ENCODE measurements at regions not wholly inside any gene's neighbourhood (a gene's known extent, or its start where the extent isn't known, plus 50 kb on each side); places are given as distances from the start of the nearest gene placed in this dataset.

DNA sequence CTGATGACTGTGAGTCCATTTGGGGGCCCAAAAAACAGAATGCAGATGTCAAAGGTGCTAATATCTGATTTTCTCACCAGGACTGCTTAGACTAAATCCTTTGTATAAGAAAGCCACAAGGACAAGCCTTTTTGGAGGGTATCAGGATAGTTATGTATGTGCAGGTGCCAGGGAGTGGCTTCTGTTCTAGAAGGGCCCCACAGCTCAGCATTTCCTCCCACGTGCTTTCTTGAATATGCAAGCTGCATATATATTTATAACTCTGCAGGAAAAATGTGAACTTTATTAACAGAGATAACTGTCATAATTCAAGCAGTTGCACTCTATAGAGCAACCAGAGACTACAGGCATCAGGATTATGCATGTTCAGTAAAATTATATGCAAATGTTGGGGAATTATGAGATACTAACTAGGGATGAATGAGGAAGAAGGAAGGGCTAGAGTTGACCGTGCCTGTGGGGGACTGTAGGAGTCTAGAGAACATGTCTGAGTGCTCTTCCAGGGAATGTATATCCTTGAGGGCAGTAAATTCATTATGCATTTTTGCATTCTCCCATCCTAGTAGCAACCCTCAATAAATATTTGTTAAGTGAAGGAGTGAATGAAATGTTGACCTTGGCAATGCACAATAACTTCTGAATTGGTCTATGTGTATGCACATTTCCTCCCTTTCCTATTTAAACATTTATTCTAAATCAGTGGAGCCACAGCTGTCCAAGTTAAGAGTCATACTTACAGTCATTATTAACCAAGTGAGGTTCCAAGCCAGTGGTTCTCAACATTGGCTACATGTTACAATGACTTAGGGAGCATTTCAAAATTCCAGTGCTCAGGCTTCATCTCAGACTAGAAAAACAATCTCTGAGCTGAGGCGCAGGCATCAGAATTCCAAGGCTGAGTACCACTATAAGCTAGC, 94.8 kb upstream of the ANKRD28 start:
- Mint-ChIP-seq H3K9me3 (ENCODE audit: insufficient read depth) (no peaks in the 10 kb centered on the region), H3K27me3 (no peaks in the 10 kb centered on the region), H3K27ac (no peak overlapping the region), H3K4me1 (peaks cover 3% of the 10 kb centered on the region), H3K4me3 (no peak overlapping the region)
- Histone ChIP-seq H3K27me3 (replicated peaks in 1 of 4; ENCODE audit: control extremely low read depth in 1 of 4, control insufficient read depth in 3 of 4, insufficient read depth in 4 of 4, low read length in 3 of 4) (no peaks in the 10 kb centered on the region), H4K20me1 (ENCODE audit: control insufficient read depth, insufficient read depth, low read length, poor library complexity, severe bottlenecking) (no peaks in the 10 kb centered on the region), H3K9me3 (ENCODE audit: control extremely low read depth in 1 of 3, control insufficient read depth in 2 of 3, insufficient read depth in 1 of 3, low read length in 2 of 3) (peaks cover 0 to 3% (median 3%) of the 10 kb centered on the region in 3 donors), H3K36me3 (replicated peaks in 1 of 2; ENCODE audit: control extremely low read depth in 1 of 2, control insufficient read depth in 1 of 2, extremely low read depth in 1 of 2, insufficient read depth in 2 of 2, low read length in 1 of 2) (no peaks in the 10 kb centered on the region), H3K4me1 (ENCODE audit: control insufficient read depth in 2 of 2, insufficient read depth in 2 of 2, low read length in 2 of 2) (no peaks in the 10 kb centered on the region), H3K4me3 (ENCODE audit: control extremely low read depth in 1 of 5, extremely low read depth in 1 of 5, insufficient read depth in 1 of 5, low read depth in 2 of 5, low read length in 4 of 5) (no peak overlapping the region), H3K9ac (ENCODE audit: low read length) (no peak overlapping the region), H3K27ac (ENCODE audit: low read length in 2 of 2) (no peak overlapping the region), H3K4me2 (replicated peaks; ENCODE audit: low read depth, low read length, poor library complexity, severe bottlenecking) (no peak overlapping the region), H2AFZ (ENCODE audit: insufficient read depth, low read depth, low read length, poor library complexity, severe bottlenecking) (no peak overlapping the region), H3K79me2 (ENCODE audit: control insufficient read depth, insufficient read depth, low read length) (no peaks in the 10 kb centered on the region)
- 100% methylated on average over 1 of the region's 3 CpGs for WGBS (ENCODE audit: insufficient coverage)
- no peak for ATAC-seq (ENCODE audit: low read depth)
- TF ChIP-seq CTCF (IDR thresholded peaks at IDR 0.05) (no peak), EZH2 (IDR thresholded peaks at IDR 0.05; ENCODE audit: borderline replicate concordance, insufficient read depth, low read depth, low read length, poor library complexity, severe bottlenecking) (no peak)
- ChIA-PET CTCF (no interaction called here), POLR2A (no interaction called here)
- DNase-seq, result no peak
- intact Hi-C loops (cut with micrococcal nuclease), result no loop called here

DNA sequence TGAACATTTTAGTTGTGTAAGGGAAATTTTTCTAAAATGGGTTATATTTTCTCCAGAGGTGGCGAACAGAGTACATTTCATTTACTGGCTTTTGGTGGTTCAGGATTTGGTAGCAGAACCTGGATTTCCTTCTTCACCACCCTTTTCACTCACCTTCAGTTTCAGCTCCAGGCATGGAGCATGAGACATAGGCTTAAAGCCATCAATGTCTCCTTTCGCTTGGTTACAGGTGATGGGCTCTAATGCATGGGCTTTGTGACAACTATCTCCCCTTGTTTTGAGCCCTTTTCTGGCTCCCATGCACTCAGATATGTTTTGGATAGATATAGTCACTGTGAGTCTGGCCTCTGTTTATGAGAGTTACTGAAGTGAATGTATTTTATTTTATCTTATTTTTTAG, 96.6 kb upstream of the ANKRD28 start:
- H3K4me3 ChIP-seq (ENCODE audit: control extremely low read depth in 1 of 5, extremely low read depth in 1 of 5, insufficient read depth in 1 of 5, low read depth in 2 of 5, low read length in 4 of 5), result no peak overlapping the region
- H3K9me3 Mint-ChIP-seq (ENCODE audit: insufficient read depth), result no peaks in the 10 kb centered on the region
- CTCF ChIA-PET, result no interaction called here

More for the DNA sequence above, 96.6 kb upstream of the ANKRD28 start:
- DNase-seq (no peak), ATAC-seq (ENCODE audit: low read depth) (no peak)
- Histone ChIP-seq H3K4me1 (ENCODE audit: control insufficient read depth in 2 of 2, insufficient read depth in 2 of 2, low read length in 2 of 2) (no peaks in the 10 kb centered on the region), H2AFZ (ENCODE audit: insufficient read depth, low read depth, low read length, poor library complexity, severe bottlenecking) (no peak overlapping the region), H3K9ac (ENCODE audit: low read length) (no peak overlapping the region), H4K20me1 (ENCODE audit: control insufficient read depth, insufficient read depth, low read length, poor library complexity, severe bottlenecking) (no peaks in the 10 kb centered on the region), H3K36me3 (replicated peaks in 1 of 2; ENCODE audit: control extremely low read depth in 1 of 2, control insufficient read depth in 1 of 2, extremely low read depth in 1 of 2, insufficient read depth in 2 of 2, low read length in 1 of 2) (no peaks in the 10 kb centered on the region), H3K79me2 (ENCODE audit: control insufficient read depth, insufficient read depth, low read length) (no peaks in the 10 kb centered on the region), H3K9me3 (ENCODE audit: control extremely low read depth in 1 of 3, control insufficient read depth in 2 of 3, insufficient read depth in 1 of 3, low read length in 2 of 3) (peaks cover 0 to 3% (median 3%) of the 10 kb centered on the region in 3 donors), H3K4me2 (replicated peaks; ENCODE audit: low read depth, low read length, poor library complexity, severe bottlenecking) (no peak overlapping the region), H3K27me3 (replicated peaks in 1 of 4; ENCODE audit: control extremely low read depth in 1 of 4, control insufficient read depth in 3 of 4, insufficient read depth in 4 of 4, low read length in 3 of 4) (no peaks in the 10 kb centered on the region), H3K27ac (ENCODE audit: low read length in 2 of 2) (no peak overlapping the region)
- Mint-ChIP-seq H3K4me3 (no peak overlapping the region), H3K27me3 (no peaks in the 10 kb centered on the region), H3K4me1 (peaks cover 3% of the 10 kb centered on the region), H3K27ac (no peak overlapping the region)
- 100% methylated on average over 1 of the region's 2 CpGs for WGBS (ENCODE audit: insufficient coverage)
- TF ChIP-seq EZH2 (IDR thresholded peaks at IDR 0.05; ENCODE audit: borderline replicate concordance, insufficient read depth, low read depth, low read length, poor library complexity, severe bottlenecking) (no peak), CTCF (IDR thresholded peaks at IDR 0.05) (no peak)
- intact Hi-C loops (cut with micrococcal nuclease), result no loop called here
- POLR2A ChIA-PET, result no interaction called here
